H9 (cell line): ENCODE measurements at regions not wholly inside any gene's neighbourhood (a gene's known extent, or its start where the extent isn't known, plus 50 kb on each side); places are given as distances from the start of the nearest gene placed in this dataset.

Experiments used
- DNase-seq: peaks from one replicate; pipeline ENCODE4 v3.0.0-alpha.2; 2017
- H2AFZ ChIP-seq: one replicate; pipeline ENCODE4 v1.6.1; 2013; ENCODE audit warnings: mild to moderate bottlenecking, low read length, control low read depth, moderate library complexity
- H2AK5ac ChIP-seq: 2 replicates; pipeline ENCODE4 v1.6.1; 2013; ENCODE audit warnings: low read length, control low read depth, mixed read lengths; ENCODE audit not compliant: insufficient read length
- H2BK120ac ChIP-seq: one replicate; pipeline ENCODE4 v1.6.1; 2013; ENCODE audit warnings: low read depth, mild to moderate bottlenecking, low read length, control low read depth, inconsistent platforms; ENCODE audit not compliant: poor library complexity, severe bottlenecking
- H2BK12ac ChIP-seq: 2 replicates; pipeline ENCODE4 v1.6.1; 2013; ENCODE audit warnings: low read length, control low read depth, mixed read lengths, low read depth; ENCODE audit not compliant: insufficient read length
- H2BK15ac ChIP-seq: 2 replicates; pipeline ENCODE4 v1.6.1; 2013; ENCODE audit warnings: low read depth, low read length, control low read depth
- H2BK20ac ChIP-seq: one replicate; pipeline ENCODE4 v1.6.1; 2013; ENCODE audit warnings: low read depth, mild to moderate bottlenecking, low read length, control low read depth, inconsistent platforms; ENCODE audit not compliant: poor library complexity, severe bottlenecking
- H2BK5ac ChIP-seq: 2 replicates; pipeline ENCODE4 v1.6.1; 2013; ENCODE audit warnings: low read length, control low read depth, mixed read lengths; ENCODE audit not compliant: insufficient read length
- H3K14ac ChIP-seq: 2 replicates; pipeline ENCODE4 v1.6.1; 2013; ENCODE audit warnings: low read length, control low read depth; ENCODE audit not compliant: insufficient read depth
- H3K18ac ChIP-seq: 2 replicates; pipeline ENCODE4 v1.6.1; 2013; ENCODE audit warnings: low read depth, mild to moderate bottlenecking, mixed read lengths, low read length, control low read depth; ENCODE audit not compliant: insufficient read length
- H3K23ac ChIP-seq: 2 replicates; pipeline ENCODE4 v1.6.1; 2013; ENCODE audit warnings: low read length, control low read depth, mixed read lengths, low read depth; ENCODE audit not compliant: insufficient read length
- H3K23me2 ChIP-seq: 2 replicates; pipeline ENCODE4 v1.6.1; 2013; ENCODE audit warnings: low read depth, mild to moderate bottlenecking, mixed read lengths, low read length, control low read depth; ENCODE audit not compliant: insufficient read length, poor library complexity, severe bottlenecking
- H3K27ac ChIP-seq: 2 replicates; pipeline ENCODE4 v1.5.1; 2013; ENCODE audit warnings: low read length, control low read depth, mixed read lengths, low read depth; ENCODE audit not compliant: insufficient read length
- H3K27me3 ChIP-seq: 2 replicates; pipeline ENCODE4 v1.6.1; 2013; ENCODE audit warnings: low read length, control low read depth, inconsistent platforms; ENCODE audit not compliant: insufficient read depth
- H3K4ac ChIP-seq: 2 replicates; pipeline ENCODE4 v1.6.1; 2013; ENCODE audit warnings: low read depth, mild to moderate bottlenecking, control low read depth, inconsistent platforms, low read length, moderate library complexity
- H3K4me1 ChIP-seq: 2 replicates; pipeline ENCODE4 v1.6.1; 2013; ENCODE audit warnings: low read length, control low read depth, inconsistent platforms; ENCODE audit not compliant: insufficient read depth
- H3K4me2 ChIP-seq: 2 replicates; pipeline ENCODE4 v1.6.1; 2013; ENCODE audit warnings: low read length, control low read depth, mixed read lengths; ENCODE audit not compliant: insufficient read length, insufficient read depth
- H3K56ac ChIP-seq: 2 replicates; pipeline ENCODE4 v1.6.1; 2013; ENCODE audit warnings: low read depth, mild to moderate bottlenecking, mixed read lengths, low read length, control low read depth; ENCODE audit not compliant: insufficient read length
- H3K79me1 ChIP-seq: 2 replicates; pipeline ENCODE4 v1.6.1; 2013; ENCODE audit warnings: low read depth, mild to moderate bottlenecking, moderate library complexity, low read length, control low read depth, inconsistent platforms; ENCODE audit not compliant: insufficient read depth, poor library complexity, severe bottlenecking
- H3K79me2 ChIP-seq: 2 replicates; pipeline ENCODE4 v1.6.1; 2013; ENCODE audit warnings: low read length, control low read depth, inconsistent platforms; ENCODE audit not compliant: insufficient read depth
- H3K9ac ChIP-seq: 2 replicates; pipeline ENCODE4 v1.6.1; 2013; ENCODE audit warnings: low read length, control low read depth, mixed read lengths; ENCODE audit not compliant: insufficient read length; ENCODE audit errors: extremely low read depth
- H3K9me3 ChIP-seq: one replicate; pipeline ENCODE4 v1.6.1; 2013; ENCODE audit warnings: low read depth, low read length, inconsistent platforms; ENCODE audit not compliant: control insufficient read depth
- H3T11ph ChIP-seq: one replicate; pipeline ENCODE4 v1.6.1; 2013; ENCODE audit warnings: mild to moderate bottlenecking, low read length, control low read depth, inconsistent platforms
- H4K20me1 ChIP-seq: one replicate; pipeline ENCODE4 v1.6.1; 2013; ENCODE audit not compliant: control insufficient read depth, insufficient read length, insufficient read depth
- H4K5ac ChIP-seq: 2 replicates; pipeline ENCODE4 v1.6.1; 2013; ENCODE audit warnings: low read depth, mild to moderate bottlenecking, mixed read lengths, low read length, control low read depth; ENCODE audit not compliant: insufficient read length
- H4K8ac ChIP-seq: replicated peaks from 2 replicates; pipeline ENCODE4 v1.6.1; 2013; ENCODE audit warnings: low read length, control low read depth, mixed read lengths, low read depth; ENCODE audit not compliant: insufficient read length
- H4K91ac ChIP-seq: 2 replicates; pipeline ENCODE4 v1.6.1; 2013; ENCODE audit warnings: low read depth, mild to moderate bottlenecking, moderate library complexity, mixed read lengths, low read length, control low read depth; ENCODE audit not compliant: insufficient read length
- H3K27ac Mint-ChIP-seq, 3 experiments: 2 replicates in 2 of 3; 3 replicates in 1 of 3; pipeline ENCODE4 v1.8.0; 2020 to 2021; ENCODE audit warnings: mixed read lengths in 3 of 3, mild to moderate bottlenecking in 1 of 3, moderate library complexity in 1 of 3
- H3K27me3 Mint-ChIP-seq: 2 replicates; pipeline ENCODE4 v1.8.0; 2021; ENCODE audit warnings: low read depth, mild to moderate bottlenecking, moderate library complexity, mixed read lengths
- H3K36me3 Mint-ChIP-seq, 3 experiments: 2 replicates in 2 of 3; 3 replicates in 1 of 3; pipeline ENCODE4 v1.8.0; 2020 to 2021; ENCODE audit warnings: low read depth in 3 of 3, mixed read lengths in 3 of 3; ENCODE audit not compliant: insufficient read depth in 1 of 3
- H3K4me1 Mint-ChIP-seq, 2 experiments: 2 replicates each; pipeline ENCODE4 v1.8.0; 2020; ENCODE audit warnings: mixed read lengths in 2 of 2
- H3K4me3 Mint-ChIP-seq, 2 experiments: 2 replicates in 1 of 2; 3 replicates in 1 of 2; pipeline ENCODE4 v1.8.0; 2020 to 2021; ENCODE audit warnings: mild to moderate bottlenecking in 2 of 2, mixed read lengths in 2 of 2, moderate library complexity in 1 of 2
- H3K9me3 Mint-ChIP-seq, 2 experiments: 2 replicates in 1 of 2; 3 replicates in 1 of 2; pipeline ENCODE4 v1.8.0; 2020; ENCODE audit warnings: mild to moderate bottlenecking in 2 of 2, mixed read lengths in 2 of 2, moderate library complexity in 1 of 2
- WGBS: extraction: QIAGEN DNeasy Blood & Tissue Kit; methylation state at CpG from one replicate; pipeline ENCODE4 v1.1.7; 2013; ENCODE audit warnings: missing lambda C conversion rate, low lambda C conversion rate, mixed read lengths; ENCODE audit not compliant: insufficient read length; ENCODE audit errors: extremely low coverage; 5-methylcytosine and 5-hydroxymethylcytosine counted together
- TF ChIP-seq, protein P1 (sequence below): fragments of 200-600 bp; sonication (generic); conservative IDR thresholded peaks from 3 replicates; pipeline ENCODE4 v1.8.0; 2021; ENCODE audit warnings: antibody characterized with exemption, mild to moderate bottlenecking

GRCh38 chr20:43357352-43357751 lies 100.3 kb upstream of the SRSF6 start:
- H3K9me3 ChIP-seq, result no peaks in the 10 kb centered on the region
- H3K79me1 ChIP-seq, result no peaks in the 10 kb centered on the region
- no peak overlapping the region for H3T11ph ChIP-seq
- H3K27me3 ChIP-seq, result no peaks in the 10 kb centered on the region
- Mint-ChIP-seq H3K27ac (no peak overlapping the region; a peak in 1 of 7 replicates), H3K9me3 (peaks cover under 1 to 7% of the 10 kb centered on the region in 2 experiments; a peak in 4 of 5 replicates), H3K4me3 (no peak overlapping the region), H3K36me3 (peaks cover 0 to under 1% (median 0%) of the 10 kb centered on the region in 3 experiments; a peak in 1 of 7 replicates), H3K4me1 (no peaks in the 10 kb centered on the region), H3K27me3 (peaks cover 12% of the 10 kb centered on the region)
- no peak overlapping the region for H4K5ac ChIP-seq
- H3K4me1 ChIP-seq, result no peaks in the 10 kb centered on the region
- TF ChIP-seq, protein P1, sequence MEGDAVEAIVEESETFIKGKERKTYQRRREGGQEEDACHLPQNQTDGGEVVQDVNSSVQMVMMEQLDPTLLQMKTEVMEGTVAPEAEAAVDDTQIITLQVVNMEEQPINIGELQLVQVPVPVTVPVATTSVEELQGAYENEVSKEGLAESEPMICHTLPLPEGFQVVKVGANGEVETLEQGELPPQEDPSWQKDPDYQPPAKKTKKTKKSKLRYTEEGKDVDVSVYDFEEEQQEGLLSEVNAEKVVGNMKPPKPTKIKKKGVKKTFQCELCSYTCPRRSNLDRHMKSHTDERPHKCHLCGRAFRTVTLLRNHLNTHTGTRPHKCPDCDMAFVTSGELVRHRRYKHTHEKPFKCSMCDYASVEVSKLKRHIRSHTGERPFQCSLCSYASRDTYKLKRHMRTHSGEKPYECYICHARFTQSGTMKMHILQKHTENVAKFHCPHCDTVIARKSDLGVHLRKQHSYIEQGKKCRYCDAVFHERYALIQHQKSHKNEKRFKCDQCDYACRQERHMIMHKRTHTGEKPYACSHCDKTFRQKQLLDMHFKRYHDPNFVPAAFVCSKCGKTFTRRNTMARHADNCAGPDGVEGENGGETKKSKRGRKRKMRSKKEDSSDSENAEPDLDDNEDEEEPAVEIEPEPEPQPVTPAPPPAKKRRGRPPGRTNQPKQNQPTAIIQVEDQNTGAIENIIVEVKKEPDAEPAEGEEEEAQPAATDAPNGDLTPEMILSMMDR, result no peak
- H3K27ac ChIP-seq, result no peak overlapping the region
- no peaks in the 10 kb centered on the region for H3K79me2 ChIP-seq
- H2BK15ac ChIP-seq, result no peak overlapping the region
- no peak for DNase-seq
- H2AK5ac ChIP-seq, result no peak overlapping the region
- H3K23me2 ChIP-seq, result no peaks in the 10 kb centered on the region
- no peak overlapping the region for H2BK5ac ChIP-seq
- no peak overlapping the region for H3K4ac ChIP-seq
- no peak overlapping the region for H4K91ac ChIP-seq
- no peaks in the 10 kb centered on the region for H4K20me1 ChIP-seq
- no peak overlapping the region for H2BK20ac ChIP-seq
- H2BK12ac ChIP-seq, result no peak overlapping the region
- no peak overlapping the region for H3K14ac ChIP-seq
- WGBS, result no CpG with 5 or more reads among the region's 6 CpGs
- H2BK120ac ChIP-seq, result no peak overlapping the region
- H3K4me2 ChIP-seq, result no peak overlapping the region
- H3K56ac ChIP-seq, result no peak overlapping the region
- no peak overlapping the region for H4K8ac ChIP-seq
- H3K23ac ChIP-seq, result no peak overlapping the region
- no peak overlapping the region for H3K18ac ChIP-seq
- H3K9ac ChIP-seq, result no peak overlapping the region
- no peak overlapping the region for H2AFZ ChIP-seq
